Osteocyte (in vitro differentiated cells): ENCODE measurements at regions not wholly inside any gene's neighbourhood (a gene's known extent, or its start where the extent isn't known, plus 50 kb on each side); places are given as distances from the start of the nearest gene placed in this dataset.

Experiments
- DNase-seq: peaks from one replicate; pipeline ENCODE4 v3.0.0; 2021; ENCODE audit warnings: mixed read lengths; ENCODE audit not compliant: unreplicated experiment; ENCODE audit errors: extremely low spot score
- H3K27ac Mint-ChIP-seq: one replicate; pipeline ENCODE4 v1.8.0; 2021; ENCODE audit warnings: mild to moderate bottlenecking, mixed read lengths; ENCODE audit not compliant: unreplicated experiment
- H3K27me3 Mint-ChIP-seq: one replicate; pipeline ENCODE4 v1.8.0; 2021; ENCODE audit warnings: mixed read lengths; ENCODE audit not compliant: unreplicated experiment
- H3K36me3 Mint-ChIP-seq: one replicate; pipeline ENCODE4 v1.8.0; 2021; ENCODE audit warnings: mixed read lengths; ENCODE audit not compliant: unreplicated experiment
- H3K4me1 Mint-ChIP-seq: one replicate; pipeline ENCODE4 v1.8.0; 2021; ENCODE audit warnings: mixed read lengths; ENCODE audit not compliant: unreplicated experiment
- H3K4me3 Mint-ChIP-seq: one replicate; pipeline ENCODE4 v1.8.0; 2021; ENCODE audit warnings: mild to moderate bottlenecking, moderate library complexity, mixed read lengths; ENCODE audit not compliant: unreplicated experiment
- H3K9me3 Mint-ChIP-seq: one replicate; pipeline ENCODE4 v1.8.0; 2021; ENCODE audit warnings: mixed read lengths; ENCODE audit not compliant: unreplicated experiment
- CTCF ChIP-seq: fragments of 200-600 bp; sonication (generic); IDR thresholded peaks from 2 replicates; pipeline ENCODE4 v1.5.0; 2021; ENCODE audit warnings: antibody characterized with exemption, mild to moderate bottlenecking, moderate library complexity

- TF ChIP-seq CTCF: no peak
These were observed 75.7 kb upstream of the PDZD8 start for GRCh38 chr10:117450940-117451339.

GRCh38 chr10:117449636-117450035 lies 74.4 kb upstream of the PDZD8 start:
- Mint-ChIP-seq H3K4me3 (no peak overlapping the region), H3K4me1 (peaks cover 2% of the 10 kb centered on the region), H3K27me3 (peaks cover 8% of the 10 kb centered on the region), H3K9me3 (peaks cover 4% of the 10 kb centered on the region), H3K36me3 (no peaks in the 10 kb centered on the region), H3K27ac (no peak overlapping the region)
- peak; percentile 27 for TF ChIP-seq CTCF
- no peak for DNase-seq

More at GRCh38 chr10:117450940-117451339, 75.7 kb upstream of the PDZD8 start:
- H3K27ac Mint-ChIP-seq: no peak overlapping the region
- no peaks in the 10 kb centered on the region for H3K36me3 Mint-ChIP-seq
- DNase-seq: no peak
- H3K4me3 Mint-ChIP-seq: no peak overlapping the region
- H3K27me3 Mint-ChIP-seq: peaks cover 6% of the 10 kb centered on the region
- H3K4me1 Mint-ChIP-seq: peaks cover 2% of the 10 kb centered on the region
- H3K9me3 Mint-ChIP-seq: peaks cover 4% of the 10 kb centered on the region

DNA sequence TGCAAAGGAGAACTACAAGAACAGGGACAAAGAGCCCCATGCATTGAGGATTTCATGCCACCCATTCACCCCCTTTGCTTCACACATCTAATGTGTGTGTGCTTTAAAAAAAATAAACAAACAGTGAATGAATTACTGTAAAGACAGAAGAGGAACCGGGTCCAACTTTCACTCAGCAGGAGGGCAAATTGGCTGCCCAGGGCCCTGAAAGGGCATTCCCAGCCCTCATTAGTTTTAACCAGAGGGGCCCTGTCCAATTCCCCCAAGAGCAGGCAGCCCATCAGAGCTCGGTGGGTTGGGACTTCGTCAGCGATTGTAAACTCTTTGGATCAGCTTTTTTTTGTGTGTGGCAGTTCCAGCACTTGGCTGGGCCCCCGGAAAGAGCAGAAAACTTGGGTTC lies 73.6 kb upstream of the PDZD8 start:
- peaks cover 8% of the 10 kb centered on the region for H3K27me3 Mint-ChIP-seq
- no peak overlapping the region for H3K27ac Mint-ChIP-seq
- peaks cover 4% of the 10 kb centered on the region for H3K9me3 Mint-ChIP-seq

DNA sequence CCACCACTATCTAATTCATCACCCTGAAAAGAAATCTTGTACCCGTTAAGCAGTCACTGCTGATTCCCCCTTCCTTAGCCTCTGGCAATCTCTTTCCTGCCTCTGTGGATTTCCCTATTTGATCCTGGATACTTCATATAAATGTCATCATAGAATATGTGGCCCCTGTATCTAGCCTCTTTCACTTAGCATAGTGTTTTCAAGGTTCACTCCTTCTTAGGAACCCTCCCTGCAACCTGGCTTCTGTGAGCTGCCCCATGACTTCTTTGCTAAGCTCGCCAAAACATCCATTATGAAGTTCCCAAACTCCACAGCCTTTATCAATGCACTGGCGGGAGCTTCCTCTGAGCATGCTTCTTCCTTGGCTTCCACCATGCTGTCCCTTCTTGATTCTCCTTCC lies 70.8 kb upstream of the PDZD8 start:
- Mint-ChIP-seq H3K4me1 (peaks cover 12% of the 10 kb centered on the region), H3K4me3 (no peak overlapping the region), H3K27me3 (peaks cover 8% of the 10 kb centered on the region), H3K27ac (no peak overlapping the region), H3K36me3 (no peaks in the 10 kb centered on the region), H3K9me3 (no peaks in the 10 kb centered on the region)
- no peak for TF ChIP-seq CTCF
- no peak for DNase-seq

More for the DNA sequence above, 73.6 kb upstream of the PDZD8 start:
- peaks cover 2% of the 10 kb centered on the region for H3K4me1 Mint-ChIP-seq
- H3K36me3 Mint-ChIP-seq: no peaks in the 10 kb centered on the region
- DNase-seq: no peak
- H3K4me3 Mint-ChIP-seq: no peak overlapping the region
- no peak for TF ChIP-seq CTCF

- H3K4me3 Mint-ChIP-seq: no peak overlapping the region
- DNase-seq: no peak
- peaks cover 8% of the 10 kb centered on the region for H3K27me3 Mint-ChIP-seq
- no peaks in the 10 kb centered on the region for H3K9me3 Mint-ChIP-seq
- H3K27ac Mint-ChIP-seq: no peak overlapping the region
- H3K36me3 Mint-ChIP-seq: no peaks in the 10 kb centered on the region
- peaks cover 12% of the 10 kb centered on the region for H3K4me1 Mint-ChIP-seq
- no peak for TF ChIP-seq CTCF
These were observed 69.3 kb upstream of the PDZD8 start for GRCh38 chr10:117444497-117445040.
